Transverse colon (tissue), 4 donors: ENCODE measurements at regions not wholly inside any gene's neighbourhood (a gene's known extent, or its start where the extent isn't known, plus 50 kb on each side); places are given as distances from the start of the nearest gene placed in this dataset.

ENCODE experiments used
- CTCF ChIP-seq, 5 experiments: fragments of 200-600 bp in 3 of 5; fragments of 450-650 bp in 2 of 5; sonication (generic) in 3 of 5; IDR thresholded peaks; 1 replicate in 2 of 5; 2 replicates in 3 of 5; pipeline ENCODE4 v1.5.1; 2016 to 2017; ENCODE audit warnings: antibody characterized with exemption in 5 of 5, inconsistent platforms in 3 of 5, mild to moderate bottlenecking in 2 of 5, moderate library complexity in 1 of 5
- EP300 ChIP-seq: sonication (generic); formaldehyde crosslinking; IDR thresholded peaks from one replicate; pipeline ENCODE4 v1.6.1; 2017; ENCODE audit warnings: antibody characterized with exemption, low read depth
- POLR2A ChIP-seq: fragments of 450-650 bp; IDR thresholded peaks from one replicate; pipeline ENCODE4 v1.6.1; 2016; ENCODE audit warnings: antibody characterized with exemption, mild to moderate bottlenecking, moderate library complexity
- POLR2AphosphoS5 ChIP-seq, 3 donors: sonication (generic); formaldehyde crosslinking; IDR thresholded peaks; one replicate each; pipeline ENCODE4 v1.6.1; 2016; ENCODE audit warnings: antibody characterized with exemption in 3 of 3

GRCh38 chr2:41972179-41972578 lies 75.6 kb upstream of the PKDCC start:
- TF ChIP-seq CTCF (IDR thresholded peaks at IDR 0.05) (no peak), EP300 (no peak), POLR2A (no peak), POLR2AphosphoS5 (IDR thresholded peaks at IDR 0.05) (no peak)
